A549 (cell line): ENCODE measurements at regions not wholly inside any gene's neighbourhood (a gene's known extent, or its start where the extent isn't known, plus 50 kb on each side); places are given as distances from the start of the nearest gene placed in this dataset.

Experiments used
- ATAC-seq, 2 experiments: fragments of 200-7000 bp in 1 of 2; fragments of >200 bp in 1 of 2; cut with Nextera tagmentation in 1 of 2; cut with Tn5 transposase in 1 of 2; 3 replicates each; pipeline versions ENCODE4 v1.8.0 to v1.9.1; 2018 to 2020; ENCODE audit warnings: mild to moderate bottlenecking in 1 of 2, moderate library complexity in 1 of 2
- CTCF ChIA-PET: fragments of 300-600 bp; sonication (Branson Sonifier 250); formaldehyde crosslinking; extraction: SDS; loops from one replicate; lab custom pipeline; 2021; ENCODE audit warnings: antibody characterized with exemption, inconsistent platforms; lab: Yijun Ruan, JAX
- POLR2A ChIA-PET: fragments of 350-600 bp; formaldehyde crosslinking; extraction: SDS; loops from one replicate; lab custom pipeline; 2021; ENCODE audit warnings: antibody characterized with exemption, inconsistent platforms; lab: Yijun Ruan, JAX
- DNase-seq, 2 experiments: peaks; one replicate each; pipeline versions ENCODE4 v3.0.0 to v3.0.0-alpha.2; 2011 to 2016; ENCODE audit warnings: low read depth in 1 of 2, low spot score in 1 of 2
- FAIRE-seq: peaks from 2 replicates; lab custom pipeline; 2011; peaks lifted over from hg19 to GRCh38; lab: Jason Lieb, UNC
- H3K27ac ChIP-seq, 2 experiments: fragments of >200 bp; sonication (Bioruptor Twin); formaldehyde crosslinking; 3 replicates each; pipeline ENCODE4 v1.5.1; 2016 to 2017
- H3K4me1 ChIP-seq: fragments of >200 bp; sonication (Bioruptor Twin); formaldehyde crosslinking; 3 replicates; pipeline ENCODE4 v1.6.1; 2016
- H3K4me2 ChIP-seq: fragments of >200 bp; sonication (Bioruptor Twin); formaldehyde crosslinking; 3 replicates; pipeline ENCODE4 v1.6.1; 2016
- H3K4me3 ChIP-seq: fragments of >200 bp; sonication (Bioruptor Twin); formaldehyde crosslinking; 3 replicates; pipeline ENCODE4 v1.5.1; 2016
- H3K9me3 ChIP-seq: fragments of >200 bp; sonication (Bioruptor Twin); formaldehyde crosslinking; 3 replicates; pipeline ENCODE4 v1.6.1; 2016
- CBX2 ChIP-seq: fragments of 200-600 bp; sonication (generic); IDR thresholded peaks from 2 replicates; pipeline ENCODE4 v1.6.1; 2016; ENCODE audit warnings: low read depth, mild to moderate bottlenecking, borderline replicate concordance
- CHD4 ChIP-seq: fragments of 200-600 bp; sonication (generic); IDR thresholded peaks from 2 replicates; pipeline ENCODE4 v1.6.1; 2016; ENCODE audit warnings: antibody characterized with exemption, mild to moderate bottlenecking, borderline replicate concordance
- E2F6 ChIP-seq: IDR thresholded peaks from 2 replicates; pipeline ENCODE4 v1.6.1; 2012; ENCODE audit warnings: low read depth, borderline replicate concordance
- EP300 ChIP-seq, 2 experiments: fragments of >200 bp; sonication (Bioruptor Twin); formaldehyde crosslinking; IDR thresholded peaks; 2 replicates in 1 of 2; 3 replicates in 1 of 2; pipeline ENCODE4 v1.6.1; 2016 to 2017
- ESRRA ChIP-seq: fragments of 150-350 bp; IDR thresholded peaks from 2 replicates; pipeline ENCODE4 v1.6.1; 2014; ENCODE audit warnings: mild to moderate bottlenecking, low read length, borderline replicate concordance
- FOSL2 ChIP-seq, 2 experiments: fragments of 450-650 bp in 1 of 2; fragments of >200 bp in 1 of 2; sonication (Bioruptor Twin) in 1 of 2; formaldehyde crosslinking; IDR thresholded peaks; 2 replicates each; pipeline versions ENCODE4 v1.5.0 to v1.6.1; 2016 to 2020; ENCODE audit warnings: mild to moderate bottlenecking in 1 of 2, moderate library complexity in 1 of 2
- HDAC2 ChIP-seq: fragments of 200-600 bp; sonication (generic); IDR thresholded peaks from 2 replicates; pipeline ENCODE4 v1.6.1; 2016
- HES2 ChIP-seq: fragments of >200 bp; sonication (Bioruptor Twin); formaldehyde crosslinking; IDR thresholded peaks from 2 replicates; pipeline ENCODE4 v1.6.1; 2016
- HOXA7 ChIP-seq: fragments of 250-450 bp; sonication (Bioruptor Pico); IDR thresholded peaks from 2 replicates; pipeline ENCODE4 v1.5.0; 2020; ENCODE audit warnings: mild to moderate bottlenecking, moderate library complexity
- HOXB13 ChIP-seq: fragments of 250-450 bp; sonication (Bioruptor Pico); IDR thresholded peaks from 2 replicates; pipeline ENCODE4 v1.5.0; 2020; ENCODE audit warnings: low read depth, mild to moderate bottlenecking, moderate library complexity
- KDM1A ChIP-seq: fragments of 200-600 bp; sonication (generic); IDR thresholded peaks from 2 replicates; pipeline ENCODE4 v1.6.1; 2016; ENCODE audit warnings: low read depth, mild to moderate bottlenecking
- KDM5A ChIP-seq: fragments of 200-600 bp; sonication (generic); IDR thresholded peaks from 2 replicates; pipeline ENCODE4 v1.6.1; 2016; ENCODE audit warnings: antibody characterized with exemption, mild to moderate bottlenecking
- MAZ ChIP-seq: fragments of 150-350 bp; IDR thresholded peaks from 2 replicates; pipeline ENCODE4 v1.6.1; 2014; ENCODE audit warnings: antibody characterized with exemption, low read depth, low read length, borderline replicate concordance
- NFE2L2 ChIP-seq: fragments of 150-350 bp; conservative IDR thresholded peaks from 2 replicates; pipeline ENCODE4 v1.6.1; 2014; ENCODE audit warnings: low read length
- NR3C1 ChIP-seq: fragments of >200 bp; sonication (Bioruptor Twin); formaldehyde crosslinking; IDR thresholded peaks from 3 replicates; pipeline ENCODE4 v1.6.1; 2017
- PBX3 ChIP-seq: IDR thresholded peaks from 2 replicates; pipeline ENCODE4 v1.6.1; 2012
- PHF8 ChIP-seq: fragments of 200-600 bp; sonication (generic); IDR thresholded peaks from 2 replicates; pipeline ENCODE4 v1.6.1; 2016; ENCODE audit warnings: low read depth, mild to moderate bottlenecking, antibody characterized with exemption, moderate library complexity, borderline replicate concordance
- POLR2A ChIP-seq: IDR thresholded peaks from 2 replicates; pipeline ENCODE4 v1.6.1; 2012; ENCODE audit warnings: mild to moderate bottlenecking, low read length
- POLR2AphosphoS2 ChIP-seq: conservative IDR thresholded peaks from 2 replicates; pipeline ENCODE4 v1.6.1; 2012; ENCODE audit warnings: low read length, improper control_type of control experiment, inconsistent platforms
- RAD21 ChIP-seq, 2 experiments: fragments of >200 bp in 1 of 2; sonication (Bioruptor Twin) in 1 of 2; formaldehyde crosslinking in 1 of 2; IDR thresholded peaks in 1 of 2; conservative IDR thresholded peaks in 1 of 2; 2 replicates in 1 of 2; 3 replicates in 1 of 2; pipeline ENCODE4 v1.6.1; 2012 to 2018; ENCODE audit warnings: inconsistent platforms in 1 of 2
- RARB ChIP-seq: fragments of 250-450 bp; sonication (Bioruptor Pico); IDR thresholded peaks from 2 replicates; pipeline ENCODE4 v1.8.0; 2021; ENCODE audit warnings: mild to moderate bottlenecking, moderate library complexity
- RCOR1 ChIP-seq: fragments of 150-350 bp; IDR thresholded peaks from 2 replicates; pipeline ENCODE4 v1.6.1; 2014; ENCODE audit warnings: antibody characterized with exemption, low read length, low read depth
- RNF2 ChIP-seq: fragments of 200-600 bp; sonication (generic); IDR thresholded peaks from 2 replicates; pipeline ENCODE4 v1.6.1; 2016; ENCODE audit warnings: low read depth, mild to moderate bottlenecking, antibody characterized with exemption, moderate library complexity, borderline replicate concordance
- SREBF2 ChIP-seq: fragments of 450-650 bp; IDR thresholded peaks from 2 replicates; pipeline ENCODE4 v1.6.1; 2014; ENCODE audit warnings: mild to moderate bottlenecking, moderate library complexity
- ZC3H11A ChIP-seq: fragments of 450-650 bp; IDR thresholded peaks from 2 replicates; pipeline ENCODE4 v1.6.1; 2014; ENCODE audit warnings: antibody characterized with exemption, mild to moderate bottlenecking
- WGBS: methylation state at CpG from one replicate; pipeline ENCODE4 v1.1.6; 2017; ENCODE audit errors: missing lambda C conversion rate; 5-methylcytosine and 5-hydroxymethylcytosine counted together
- TF ChIP-seq, protein P1 (sequence below): fragments of 450-650 bp; IDR thresholded peaks from 2 replicates; pipeline ENCODE4 v1.6.1; 2014; ENCODE audit warnings: antibody characterized with exemption
- TF ChIP-seq, protein P2 (sequence below): IDR thresholded peaks from 2 replicates; pipeline ENCODE4 v1.6.1; 2012

DNA sequence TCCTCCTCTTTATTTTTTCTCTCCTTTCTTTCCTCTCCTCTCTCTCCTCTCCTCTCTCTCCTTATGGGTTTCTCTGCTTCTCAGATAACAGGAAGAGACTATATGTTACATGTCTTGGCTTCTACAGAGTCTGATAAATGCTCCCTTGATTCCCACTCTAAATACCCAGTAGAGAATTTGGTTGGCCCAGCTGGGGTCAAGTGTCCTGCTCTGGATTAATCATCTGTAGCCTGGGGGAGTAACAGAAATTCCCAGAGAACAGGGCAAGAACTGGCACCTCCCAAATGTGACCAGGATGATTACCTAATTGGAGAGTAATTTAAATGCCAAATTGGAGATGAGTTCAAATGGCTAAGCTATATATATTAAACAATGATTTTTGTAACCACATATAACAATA lies 146.1 kb upstream of the LMO4 start:
- Histone ChIP-seq H3K27ac (no peak overlapping the region), H3K4me1 (no peaks in the 10 kb centered on the region), H3K4me2 (no peak overlapping the region), H3K9me3 (no peaks in the 10 kb centered on the region), H3K4me3 (no peak overlapping the region)
- CTCF ChIA-PET = no interaction called here
- POLR2A ChIA-PET = no interaction called here
- no peak for ATAC-seq
- DNase-seq = no peak
- no peak for TF ChIP-seq RARB (CRISPR knock-in tag)
- TF ChIP-seq HES2 = no peak
- no peak for TF ChIP-seq CBX2
- TF ChIP-seq FOSL2 (IDR thresholded peaks at IDR 0.05) = no peak
- no peak for TF ChIP-seq FOSL2 (CRISPR knock-in tag; IDR thresholded peaks at IDR 0.05)
- TF ChIP-seq HOXA7 (CRISPR knock-in tag) = no peak
- no peak for TF ChIP-seq POLR2A
- TF ChIP-seq EP300 (IDR thresholded peaks at IDR 0.05) = no peak
- TF ChIP-seq, protein P1, sequence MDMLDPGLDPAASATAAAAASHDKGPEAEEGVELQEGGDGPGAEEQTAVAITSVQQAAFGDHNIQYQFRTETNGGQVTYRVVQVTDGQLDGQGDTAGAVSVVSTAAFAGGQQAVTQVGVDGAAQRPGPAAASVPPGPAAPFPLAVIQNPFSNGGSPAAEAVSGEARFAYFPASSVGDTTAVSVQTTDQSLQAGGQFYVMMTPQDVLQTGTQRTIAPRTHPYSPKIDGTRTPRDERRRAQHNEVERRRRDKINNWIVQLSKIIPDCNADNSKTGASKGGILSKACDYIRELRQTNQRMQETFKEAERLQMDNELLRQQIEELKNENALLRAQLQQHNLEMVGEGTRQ = no peak
- TF ChIP-seq SREBF2 = no peak
- TF ChIP-seq MAZ = no peak
- TF ChIP-seq KDM1A = no peak
- TF ChIP-seq ZC3H11A = no peak
- TF ChIP-seq RAD21 (conservative IDR thresholded peaks at IDR 0.05 in 1 of 2, IDR thresholded peaks at IDR 0.05 in 1 of 2) = no peak
- TF ChIP-seq POLR2AphosphoS2 = no peak
- TF ChIP-seq NR3C1 = no peak
- no peak for FAIRE-seq

DNA sequence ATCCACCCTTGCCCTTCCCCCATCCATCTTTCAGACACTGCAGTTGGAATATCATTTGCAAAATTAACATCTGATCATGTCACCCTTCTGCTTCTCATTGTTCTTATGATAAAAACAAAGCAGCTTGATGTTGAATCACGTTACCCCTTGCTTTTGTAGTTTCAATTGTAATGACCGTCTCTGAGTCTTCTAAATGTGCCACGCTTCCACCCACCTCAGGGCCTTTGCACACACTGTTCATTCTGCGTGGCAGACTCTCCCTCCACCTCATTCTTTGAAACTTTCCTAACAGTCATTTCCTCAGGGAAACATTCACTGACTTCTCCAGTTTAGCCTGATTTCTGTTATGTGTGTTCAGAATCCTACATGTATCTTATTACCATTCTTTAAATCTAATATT lies 143.6 kb upstream of the LMO4 start:
- FAIRE-seq = no peak

More for the DNA sequence above, 143.6 kb upstream of the LMO4 start:
- DNase-seq (no peak), ATAC-seq (no peak)
- no peak overlapping the region for H3K4me3 ChIP-seq
- POLR2A ChIA-PET = no interaction called here
- no peak for TF ChIP-seq KDM1A
- TF ChIP-seq RAD21 (conservative IDR thresholded peaks at IDR 0.05 in 1 of 2, IDR thresholded peaks at IDR 0.05 in 1 of 2) = no peak
- no peak for TF ChIP-seq SREBF2
- no peak for TF ChIP-seq HOXB13
- no peak for TF ChIP-seq ESRRA
- TF ChIP-seq, protein P2, sequence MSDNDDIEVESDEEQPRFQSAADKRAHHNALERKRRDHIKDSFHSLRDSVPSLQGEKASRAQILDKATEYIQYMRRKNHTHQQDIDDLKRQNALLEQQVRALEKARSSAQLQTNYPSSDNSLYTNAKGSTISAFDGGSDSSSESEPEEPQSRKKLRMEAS = no peak
- TF ChIP-seq NFE2L2 = no peak
- no peak for TF ChIP-seq RNF2
- no peak for TF ChIP-seq FOSL2 (IDR thresholded peaks at IDR 0.05)
- no peak for TF ChIP-seq FOSL2 (CRISPR knock-in tag; IDR thresholded peaks at IDR 0.05)
- no peak for TF ChIP-seq E2F6
- TF ChIP-seq CHD4 = no peak
- no peak for TF ChIP-seq EP300 (IDR thresholded peaks at IDR 0.05)
- TF ChIP-seq PHF8 = no peak
- TF ChIP-seq RCOR1 = no peak
- TF ChIP-seq HDAC2 = no peak
- no peak for TF ChIP-seq PBX3
- no peak for TF ChIP-seq KDM5A
- 50% methylated on average over 4 of the region's 4 CpGs for WGBS
- no peaks in the 10 kb centered on the region for H3K9me3 ChIP-seq
- H3K4me1 ChIP-seq = no peaks in the 10 kb centered on the region
- no peak overlapping the region for H3K4me2 ChIP-seq
- no peak overlapping the region for H3K27ac ChIP-seq
- CTCF ChIA-PET = no interaction called here
